CD4-positive, alpha-beta T cell (primary cell): ENCODE measurements at regions not wholly inside any gene's neighbourhood (a gene's known extent, or its start where the extent isn't known, plus 50 kb on each side); places are given as distances from the start of the nearest gene placed in this dataset.

ENCODE experiments used
- ATAC-seq: fragments of 200-7000 bp; cut with Tn5 transposase; one replicate; pipeline ENCODE4 v1.10.0; 2022; ENCODE audit warnings: mild to moderate bottlenecking; ENCODE audit not compliant: poor library complexity
- CTCF ChIA-PET: fragments of 350-600 bp; sonication (Branson Sonifier 250); formaldehyde crosslinking; loops from one replicate; lab custom pipeline; 2021; ENCODE audit warnings: antibody characterized with exemption, inconsistent platforms; lab: Charles Lee
- POLR2A ChIA-PET: fragments of 350-600 bp; sonication (Branson Sonifier 250); formaldehyde crosslinking; loops from one replicate; lab custom pipeline; 2021; ENCODE audit warnings: antibody characterized with exemption, inconsistent platforms; lab: Charles Lee
- DNase-seq, 14 experiments: peaks; one replicate each; pipeline ENCODE4 v3.0.0-alpha.2; 2013 to 2020; ENCODE audit warnings: mixed read lengths in 2 of 14
- H3K27ac ChIP-seq, 2 donors: one replicate each; pipeline versions ENCODE4 v1.5.1 to v1.7.0; 2013; ENCODE audit warnings: low read length in 2 of 2, low read depth in 1 of 2, mild to moderate bottlenecking in 1 of 2
- H3K27me3 ChIP-seq, 2 experiments: 1 replicate in 1 of 2; 2 replicates in 1 of 2; pipeline versions ENCODE4 v1.6.1 to v1.7.0; 2013; ENCODE audit warnings: low read length in 2 of 2, control low read depth in 1 of 2, mild to moderate bottlenecking in 1 of 2, moderate library complexity in 1 of 2; ENCODE audit not compliant: insufficient read depth in 2 of 2, control insufficient read depth in 1 of 2
- H3K36me3 ChIP-seq: one replicate; pipeline ENCODE4 v1.6.1; 2013; ENCODE audit warnings: low read length, control low read depth; ENCODE audit not compliant: insufficient read depth
- H3K4me1 ChIP-seq: one replicate; pipeline ENCODE4 v1.6.1; 2013; ENCODE audit warnings: low read length, control low read depth; ENCODE audit not compliant: insufficient read depth
- H3K4me3 ChIP-seq: one replicate; pipeline ENCODE4 v1.5.1; 2013; ENCODE audit warnings: mild to moderate bottlenecking, low read length, moderate library complexity
- H3K9me3 ChIP-seq, 2 experiments: 1 replicate in 1 of 2; 2 replicates in 1 of 2; pipeline versions ENCODE4 v1.6.1 to v1.7.0; 2013; ENCODE audit warnings: low read length in 2 of 2, mild to moderate bottlenecking in 2 of 2, control low read depth in 1 of 2, moderate library complexity in 1 of 2; ENCODE audit not compliant: control insufficient read depth in 1 of 2, insufficient read depth in 1 of 2
- H3K27ac Mint-ChIP-seq: one replicate; pipeline ENCODE4 v1.8.0; 2020; ENCODE audit warnings: mixed read lengths
- H3K27me3 Mint-ChIP-seq: one replicate; pipeline ENCODE4 v1.8.0; 2021; ENCODE audit warnings: mixed read lengths
- H3K36me3 Mint-ChIP-seq: one replicate; pipeline ENCODE4 v1.8.0; 2021; ENCODE audit warnings: low read depth, mixed read lengths
- H3K4me1 Mint-ChIP-seq: one replicate; pipeline ENCODE4 v1.8.0; 2021; ENCODE audit warnings: low read depth, mixed read lengths
- H3K4me3 Mint-ChIP-seq: one replicate; pipeline ENCODE4 v1.8.0; 2020; ENCODE audit warnings: mild to moderate bottlenecking, mixed read lengths
- H3K9me3 Mint-ChIP-seq: one replicate; pipeline ENCODE4 v1.8.0; 2020; ENCODE audit warnings: mixed read lengths
- intact Hi-C, 2 experiments: fragments of 100-400 bp; cut with DNase I in 1 of 2; cut with micrococcal nuclease in 1 of 2; formaldehyde crosslinking; loops; one replicate each; pipeline versions ENCODE4 v1.15.1 to v1.9.0; 2023 to 2025; cut with DNase I, micrococcal nuclease
- TF ChIP-seq, protein P1 (sequence below): fragments of 200-600 bp; IDR thresholded peaks from one replicate; pipeline ENCODE4 v1.8.0; 2022; ENCODE audit warnings: antibody characterized with exemption, mild to moderate bottlenecking

DNA sequence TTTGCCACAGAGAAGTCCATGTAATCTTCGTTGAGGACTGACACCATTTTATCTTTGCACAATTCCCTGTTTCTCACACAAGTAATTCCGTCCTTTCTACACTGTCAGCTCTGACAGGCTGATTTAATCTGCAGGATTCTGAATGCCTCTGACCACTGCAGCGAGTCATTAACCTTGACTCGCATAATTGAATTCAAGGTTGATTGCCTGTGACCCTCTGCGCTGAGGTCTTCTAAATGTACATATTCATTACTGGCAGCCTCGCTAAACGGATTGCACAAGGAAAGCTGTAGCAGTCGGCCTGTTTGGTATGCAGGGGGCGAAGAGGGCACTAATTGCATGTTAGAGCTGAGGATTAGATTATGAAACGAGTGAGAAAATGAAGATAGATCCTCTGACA lies 147.8 kb downstream of the SHOX2 start:
- ChIA-PET CTCF (no interaction called here), POLR2A (no interaction called here)
- Mint-ChIP-seq H3K4me1 (no peaks in the 10 kb centered on the region), H3K27me3 (peaks cover 4% of the 10 kb centered on the region), H3K27ac (no peak overlapping the region), H3K9me3 (peaks cover 3% of the 10 kb centered on the region), H3K36me3 (no peaks in the 10 kb centered on the region), H3K4me3 (no peak overlapping the region)
- TF ChIP-seq, protein P1, sequence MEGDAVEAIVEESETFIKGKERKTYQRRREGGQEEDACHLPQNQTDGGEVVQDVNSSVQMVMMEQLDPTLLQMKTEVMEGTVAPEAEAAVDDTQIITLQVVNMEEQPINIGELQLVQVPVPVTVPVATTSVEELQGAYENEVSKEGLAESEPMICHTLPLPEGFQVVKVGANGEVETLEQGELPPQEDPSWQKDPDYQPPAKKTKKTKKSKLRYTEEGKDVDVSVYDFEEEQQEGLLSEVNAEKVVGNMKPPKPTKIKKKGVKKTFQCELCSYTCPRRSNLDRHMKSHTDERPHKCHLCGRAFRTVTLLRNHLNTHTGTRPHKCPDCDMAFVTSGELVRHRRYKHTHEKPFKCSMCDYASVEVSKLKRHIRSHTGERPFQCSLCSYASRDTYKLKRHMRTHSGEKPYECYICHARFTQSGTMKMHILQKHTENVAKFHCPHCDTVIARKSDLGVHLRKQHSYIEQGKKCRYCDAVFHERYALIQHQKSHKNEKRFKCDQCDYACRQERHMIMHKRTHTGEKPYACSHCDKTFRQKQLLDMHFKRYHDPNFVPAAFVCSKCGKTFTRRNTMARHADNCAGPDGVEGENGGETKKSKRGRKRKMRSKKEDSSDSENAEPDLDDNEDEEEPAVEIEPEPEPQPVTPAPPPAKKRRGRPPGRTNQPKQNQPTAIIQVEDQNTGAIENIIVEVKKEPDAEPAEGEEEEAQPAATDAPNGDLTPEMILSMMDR: no peak
- ATAC-seq (no peak), DNase-seq (no peak)
- Histone ChIP-seq H3K4me1 (no peaks in the 10 kb centered on the region), H3K4me3 (no peak overlapping the region), H3K27me3 (no peaks in the 10 kb centered on the region), H3K27ac (no peak overlapping the region), H3K9me3 (no peaks in the 10 kb centered on the region), H3K36me3 (no peaks in the 10 kb centered on the region)
- intact Hi-C loops: no loop called here

DNA sequence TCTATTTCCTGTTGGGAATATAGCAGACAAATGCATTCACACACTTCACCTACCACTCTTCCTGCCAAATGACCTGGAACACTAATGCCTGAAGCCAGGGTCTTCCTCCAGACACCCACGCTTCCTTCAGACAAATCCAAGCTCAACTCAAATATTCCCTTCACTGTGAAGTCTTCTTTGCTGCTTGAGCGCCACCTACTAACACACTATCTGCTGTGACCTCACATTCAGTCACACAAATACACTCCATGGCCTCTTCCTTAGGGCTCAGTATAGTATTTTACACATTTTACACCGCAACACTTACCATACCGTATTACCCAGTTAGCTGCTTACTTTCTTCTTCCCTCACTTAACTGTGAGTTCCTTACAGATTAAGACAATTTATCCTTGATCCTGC lies 149.4 kb downstream of the SHOX2 start:
- Mint-ChIP-seq H3K9me3 (peaks cover 9% of the 10 kb centered on the region), H3K36me3 (no peaks in the 10 kb centered on the region), H3K27ac (no peak overlapping the region), H3K4me3 (no peak overlapping the region), H3K27me3 (peaks cover 4% of the 10 kb centered on the region), H3K4me1 (no peaks in the 10 kb centered on the region)
- no peak overlapping the region for H3K4me3 ChIP-seq
- ATAC-seq (no peak), DNase-seq (no peak)
- H3K36me3 ChIP-seq: no peaks in the 10 kb centered on the region
- H3K27me3 ChIP-seq: no peaks in the 10 kb centered on the region
- no peak overlapping the region for H3K27ac ChIP-seq
- intact Hi-C loops: no loop called here
- no peaks in the 10 kb centered on the region for H3K9me3 ChIP-seq
- H3K4me1 ChIP-seq: no peaks in the 10 kb centered on the region
- POLR2A ChIA-PET: no interaction called here
- CTCF ChIA-PET: no interaction called here
- TF ChIP-seq, protein P1: no peak

DNA sequence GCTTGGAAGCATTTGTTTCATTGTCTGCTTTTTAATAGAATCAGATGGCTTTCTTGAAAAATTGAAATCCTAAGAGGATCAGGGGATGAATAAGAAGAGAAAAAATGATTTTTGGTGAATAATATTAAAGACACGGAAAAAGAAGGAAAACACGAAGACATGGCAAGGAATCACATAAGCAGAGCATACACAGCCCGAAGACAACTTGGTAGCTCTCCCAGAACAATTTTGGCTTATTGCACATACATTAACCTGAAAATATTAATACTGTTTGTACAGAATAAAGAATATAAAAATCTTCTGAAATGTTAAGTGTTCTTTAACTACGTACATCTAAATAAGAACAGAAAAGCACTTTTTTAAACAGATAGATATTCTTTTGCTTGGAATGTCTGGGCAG lies 150.0 kb downstream of the SHOX2 start:
- Mint-ChIP-seq H3K27me3 (peaks cover 4% of the 10 kb centered on the region), H3K4me3 (no peak overlapping the region), H3K27ac (no peak overlapping the region), H3K36me3 (no peaks in the 10 kb centered on the region), H3K9me3 (peaks cover 11% of the 10 kb centered on the region), H3K4me1 (no peaks in the 10 kb centered on the region)
- Histone ChIP-seq H3K27ac (no peak overlapping the region), H3K4me1 (no peaks in the 10 kb centered on the region), H3K9me3 (no peaks in the 10 kb centered on the region), H3K4me3 (no peak overlapping the region), H3K36me3 (no peaks in the 10 kb centered on the region), H3K27me3 (no peaks in the 10 kb centered on the region)
- ATAC-seq (no peak), DNase-seq (no peak)
- POLR2A ChIA-PET: no interaction called here
- TF ChIP-seq, protein P1: no peak
- intact Hi-C loops: no loop called here
- CTCF ChIA-PET: no interaction called here
